NT2/D1 (cell line): ENCODE measurements at regions not wholly inside any gene's neighbourhood (a gene's known extent, or its start where the extent isn't known, plus 50 kb on each side); places are given as distances from the start of the nearest gene placed in this dataset.

ENCODE experiments used
- YY1 ChIP-seq: IDR thresholded peaks from 2 replicates; pipeline ENCODE4 v1.6.1; 2011; ENCODE audit not compliant: insufficient read length, insufficient read depth
- ZNF274 ChIP-seq: IDR thresholded peaks from 2 replicates; pipeline ENCODE4 v1.6.1; 2011; ENCODE audit warnings: mild to moderate bottlenecking, low read depth, low read length

DNA sequence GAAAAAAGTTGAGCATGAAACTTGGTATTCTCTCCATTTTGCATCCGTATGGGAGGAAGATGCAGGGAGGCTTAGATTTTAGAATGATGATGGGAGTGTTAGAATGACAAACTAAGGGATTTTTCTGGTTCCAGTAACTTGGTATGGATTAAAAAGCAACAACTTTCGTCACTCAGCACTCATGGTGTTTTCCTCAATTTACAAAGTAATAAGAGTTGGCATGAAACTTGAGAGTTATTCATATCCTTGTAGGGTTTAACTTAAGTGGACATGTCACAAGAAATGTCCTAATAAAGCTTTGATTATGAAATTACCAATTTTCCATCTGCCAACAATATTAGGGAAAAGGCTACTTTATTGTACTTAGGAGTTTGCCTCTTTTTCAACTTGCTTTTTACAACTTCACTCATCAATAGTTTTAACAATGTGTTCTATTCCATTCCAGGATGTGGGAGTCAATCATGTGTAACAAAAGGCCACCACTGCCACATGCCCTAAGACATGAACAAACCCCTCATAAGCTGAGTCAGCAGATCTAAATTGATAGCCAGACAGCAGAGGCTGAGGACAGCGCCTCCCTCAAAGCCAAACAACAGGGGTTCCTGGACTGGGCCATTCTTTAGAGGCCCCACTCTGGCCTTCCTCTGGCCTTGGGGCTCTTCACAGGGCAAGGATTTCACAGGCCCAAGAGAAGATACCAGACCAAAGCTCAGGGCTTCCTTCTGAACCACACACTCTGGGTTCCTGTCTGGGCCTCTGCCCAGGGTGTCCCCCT lies 265.8 kb downstream of the TNS1 start:
- TF ChIP-seq YY1: no peak
- no peak for TF ChIP-seq ZNF274
